AG04449 (cell line): ENCODE measurements at regions not wholly inside any gene's neighbourhood (a gene's known extent, or its start where the extent isn't known, plus 50 kb on each side); places are given as distances from the start of the nearest gene placed in this dataset.

Experiments
- CTCF ChIA-PET: fragments of 350-600 bp; formaldehyde crosslinking; extraction: SDS; loops from one replicate; lab custom pipeline; 2021; ENCODE audit warnings: antibody characterized with exemption; lab: Yijun Ruan, JAX
- POLR2A ChIA-PET: fragments of 400-600, 350-600 bp; formaldehyde crosslinking; extraction: SDS; loops from one replicate; lab custom pipeline; 2020; ENCODE audit warnings: antibody characterized with exemption, inconsistent platforms; lab: Yijun Ruan, JAX
- DNase-seq: peaks from one replicate; pipeline ENCODE4 v3.0.0-alpha.2; 2010; ENCODE audit warnings: low read depth, low spot score
- H3K4me3 ChIP-seq: 2 replicates; pipeline ENCODE4 v1.5.1; 2011; ENCODE audit warnings: low read depth, mild to moderate bottlenecking, control low read depth, low read length
- TF ChIP-seq, protein P1 (sequence below): IDR thresholded peaks from one replicate; pipeline ENCODE4 v1.5.1; 2011; ENCODE audit warnings: mild to moderate bottlenecking, moderate library complexity, low read length, control low read depth, inconsistent platforms; ENCODE audit not compliant: insufficient read depth; ENCODE audit errors: missing control alignments

DNA sequence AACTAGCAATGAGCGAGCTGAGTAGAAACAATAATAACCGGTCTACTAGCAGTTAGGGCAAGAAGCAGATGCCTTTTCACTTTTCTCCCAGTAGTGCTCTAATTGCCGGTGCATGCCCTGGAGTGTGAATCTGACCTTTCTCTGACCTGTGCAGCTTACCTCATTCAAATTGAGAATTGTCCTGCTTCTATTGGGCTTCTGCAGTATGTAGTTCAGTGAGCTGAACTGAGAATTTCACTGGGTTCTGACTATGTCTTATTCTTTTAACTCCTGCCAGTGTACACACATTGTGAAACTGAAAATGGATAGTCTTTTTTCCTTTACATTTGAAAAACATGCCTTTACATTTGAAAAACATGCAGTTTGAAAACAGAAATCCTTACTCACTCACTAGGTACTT, 157.9 kb upstream of the GRM3 start:
- TF ChIP-seq, protein P1, sequence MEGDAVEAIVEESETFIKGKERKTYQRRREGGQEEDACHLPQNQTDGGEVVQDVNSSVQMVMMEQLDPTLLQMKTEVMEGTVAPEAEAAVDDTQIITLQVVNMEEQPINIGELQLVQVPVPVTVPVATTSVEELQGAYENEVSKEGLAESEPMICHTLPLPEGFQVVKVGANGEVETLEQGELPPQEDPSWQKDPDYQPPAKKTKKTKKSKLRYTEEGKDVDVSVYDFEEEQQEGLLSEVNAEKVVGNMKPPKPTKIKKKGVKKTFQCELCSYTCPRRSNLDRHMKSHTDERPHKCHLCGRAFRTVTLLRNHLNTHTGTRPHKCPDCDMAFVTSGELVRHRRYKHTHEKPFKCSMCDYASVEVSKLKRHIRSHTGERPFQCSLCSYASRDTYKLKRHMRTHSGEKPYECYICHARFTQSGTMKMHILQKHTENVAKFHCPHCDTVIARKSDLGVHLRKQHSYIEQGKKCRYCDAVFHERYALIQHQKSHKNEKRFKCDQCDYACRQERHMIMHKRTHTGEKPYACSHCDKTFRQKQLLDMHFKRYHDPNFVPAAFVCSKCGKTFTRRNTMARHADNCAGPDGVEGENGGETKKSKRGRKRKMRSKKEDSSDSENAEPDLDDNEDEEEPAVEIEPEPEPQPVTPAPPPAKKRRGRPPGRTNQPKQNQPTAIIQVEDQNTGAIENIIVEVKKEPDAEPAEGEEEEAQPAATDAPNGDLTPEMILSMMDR = no peak
- DNase-seq = no peak
- ChIA-PET POLR2A (no interaction called here), CTCF (no interaction called here)
- H3K4me3 ChIP-seq = no peak overlapping the region

DNA sequence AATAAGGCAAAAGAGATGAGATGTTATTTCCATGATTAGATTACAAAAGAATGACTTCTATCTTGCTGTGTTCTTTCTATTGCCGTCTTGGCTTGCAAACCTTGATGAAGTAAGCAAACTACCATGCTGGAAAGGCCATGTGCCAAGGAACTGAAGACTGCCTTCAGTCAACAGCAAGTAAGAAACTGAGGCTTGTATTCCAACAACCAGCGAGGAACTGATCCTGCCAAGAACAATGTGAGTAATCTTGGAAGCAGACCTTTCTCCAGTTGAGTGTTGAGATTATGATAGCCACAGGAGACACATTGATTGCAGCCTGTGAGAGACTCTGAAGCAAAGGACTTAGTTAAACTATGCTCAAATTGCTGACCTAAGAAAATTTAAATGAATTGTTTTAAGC, 164.6 kb upstream of the GRM3 start:
- H3K4me3 ChIP-seq = no peak overlapping the region
- DNase-seq = no peak
- POLR2A ChIA-PET = no interaction called here
- CTCF ChIA-PET = no interaction called here
- TF ChIP-seq, protein P1 = no peak

DNA sequence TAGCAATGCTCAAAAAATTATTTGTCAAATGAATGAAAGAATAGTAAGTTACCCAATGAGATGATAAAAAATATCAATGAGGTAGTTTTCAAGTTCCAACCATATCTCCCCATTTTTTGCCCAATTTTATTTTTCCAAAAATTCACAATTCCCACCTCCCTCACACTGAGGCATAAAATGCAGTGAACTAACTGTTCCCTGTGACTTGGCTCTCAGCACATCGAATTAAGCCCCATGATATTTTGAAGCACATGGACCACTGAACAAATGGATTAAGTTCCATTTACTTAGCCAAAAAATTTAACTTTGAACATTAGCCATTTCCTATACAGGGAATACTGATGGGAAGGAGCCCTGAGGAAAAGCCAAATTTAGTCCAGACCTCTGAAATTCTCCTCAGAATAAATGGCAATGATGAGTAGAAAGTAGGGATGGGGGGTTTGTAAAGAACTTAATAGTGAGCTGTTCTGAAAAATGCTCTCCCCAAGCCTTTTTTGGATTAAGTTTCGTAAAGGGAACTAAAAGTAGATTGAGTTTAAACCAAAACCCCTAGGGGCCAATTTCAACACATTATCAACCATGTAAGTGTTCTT, 166.3 kb upstream of the GRM3 start:
- TF ChIP-seq, protein P1 = no peak
- no peak overlapping the region for H3K4me3 ChIP-seq
- no peak for DNase-seq
- ChIA-PET POLR2A (no interaction called here), CTCF (no interaction called here)

DNA sequence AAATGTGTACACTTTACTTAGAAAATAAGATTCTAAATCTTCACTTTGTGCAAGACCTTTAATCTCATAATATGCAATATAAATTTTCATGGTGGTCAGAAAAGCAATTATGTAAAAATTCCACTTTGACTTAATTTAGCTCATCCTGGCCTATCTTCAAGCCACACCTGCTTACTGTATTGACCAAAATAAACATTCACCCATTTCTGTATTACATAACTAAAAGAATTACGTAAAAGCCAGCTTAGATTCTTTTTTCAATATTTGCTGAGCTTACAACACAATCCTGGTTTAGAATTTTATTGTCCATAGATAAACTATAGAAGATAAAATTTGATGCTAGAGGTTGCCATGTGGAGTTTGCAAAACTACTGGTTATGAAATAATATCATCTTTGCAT, 172.9 kb upstream of the GRM3 start:
- ChIA-PET POLR2A (no interaction called here), CTCF (no interaction called here)
- TF ChIP-seq, protein P1 = no peak
- DNase-seq = no peak
- H3K4me3 ChIP-seq = no peak overlapping the region

DNA sequence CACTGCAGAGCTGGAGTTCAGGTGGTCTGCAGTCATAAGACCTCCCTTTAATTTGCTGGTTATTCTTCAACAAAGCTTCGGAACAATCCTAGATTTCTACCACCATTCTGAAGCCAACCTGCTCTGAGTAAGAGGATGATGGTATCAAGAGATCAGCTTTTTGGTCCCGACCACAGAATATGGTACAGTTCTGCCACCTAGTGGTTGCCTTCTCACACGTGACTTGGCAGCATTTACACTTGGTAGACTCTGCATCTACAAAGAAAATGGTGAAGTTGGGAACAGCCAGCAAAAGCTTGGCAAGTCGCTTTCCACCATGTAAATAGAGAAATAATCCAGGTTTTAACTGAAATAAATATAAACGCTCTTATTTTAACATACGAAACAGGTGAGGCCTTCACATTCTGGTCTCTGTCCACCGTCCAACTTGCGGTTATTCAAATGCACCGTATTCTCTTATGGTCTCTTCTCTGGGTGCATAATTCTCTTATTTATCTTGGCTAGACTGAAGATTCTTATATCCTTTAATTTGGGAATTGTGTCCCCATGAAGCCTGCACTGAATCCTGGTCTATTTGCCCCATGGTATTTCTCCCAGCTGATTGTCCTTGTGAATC, 173.9 kb upstream of the GRM3 start:
- no peak for DNase-seq
- CTCF ChIA-PET = interaction anchor here (1.3 kb wide), 1 partner anchor 580 kb away, joined by 7 read pairs; no protein-coding TSS in a partner anchor

DNA sequence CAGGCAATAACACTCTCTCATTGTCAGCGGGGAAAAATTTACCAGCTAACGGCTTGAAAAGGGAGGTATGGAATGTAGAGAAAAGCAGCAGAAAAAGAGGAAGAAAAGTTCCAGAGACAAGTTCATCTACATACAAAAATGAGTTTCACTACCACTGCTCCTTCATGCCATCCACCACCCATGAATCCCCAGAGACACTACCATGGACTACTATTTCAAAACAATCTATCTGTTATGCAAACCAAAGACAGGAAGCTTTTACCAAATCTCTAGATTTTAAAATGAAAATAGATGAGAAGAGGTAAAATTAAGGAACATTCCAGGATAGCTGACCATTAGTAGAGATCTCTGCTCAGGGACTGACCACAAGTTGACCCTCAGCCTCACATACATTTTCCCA, 189.0 kb upstream of the GRM3 start:
- TF ChIP-seq, protein P1 = no peak
- POLR2A ChIA-PET = no interaction called here
- CTCF ChIA-PET = no interaction called here
- no peak overlapping the region for H3K4me3 ChIP-seq
- no peak for DNase-seq

More for the DNA sequence above, 173.9 kb upstream of the GRM3 start:
- H3K4me3 ChIP-seq = no peak overlapping the region
- POLR2A ChIA-PET = no interaction called here
- TF ChIP-seq, protein P1 = peak; percentile 37
